K562 (cell line): ENCODE measurements at regions not wholly inside any gene's neighbourhood (a gene's known extent, or its start where the extent isn't known, plus 50 kb on each side); places are given as distances from the start of the nearest gene placed in this dataset.

ENCODE experiments used
- ATAC-seq: fragments of 200-7000 bp; cut with Tn5 transposase; 3 replicates; pipeline ENCODE4 v1.9.1; 2020; ENCODE audit warnings: moderate library complexity
- BruUV-seq: library from RNA; stranded (reverse); fragments of 400-500 nt; replicated peaks from 2 replicates; lab custom pipeline; 2021; lab: Mats Ljungman, UMichigan
- CTCF ChIA-PET: fragments of 300-600 bp; formaldehyde crosslinking; extraction: SDS; loops from one replicate; lab custom pipeline; 2021; ENCODE audit warnings: low intra/inter-chr PET ratio; lab: Yijun Ruan, JAX
- POLR2A ChIA-PET: fragments of 300-600, 350-650 bp; sonication (Branson Sonifier 250); formaldehyde crosslinking; extraction: SDS; loops from one replicate; lab custom pipeline; 2021; ENCODE audit warnings: antibody characterized with exemption, inconsistent platforms; lab: Yijun Ruan, JAX
- DNase-seq, 4 experiments: peaks; one replicate each; pipeline versions ENCODE4 v3.0.0 to v3.0.0-alpha.2; 2011 to 2018; ENCODE audit warnings: low spot score in 3 of 4, mixed read lengths in 3 of 4; ENCODE audit errors: extremely low read depth in 1 of 4
- FAIRE-seq: peaks from 2 replicates; lab custom pipeline; 2011; peaks lifted over from hg19 to GRCh38; lab: Jason Lieb, UNC
- H2AFZ ChIP-seq: 2 replicates; pipeline ENCODE4 v1.6.0; 2011; ENCODE audit warnings: low read depth, low read length, control low read depth, inconsistent platforms
- H3K27ac ChIP-seq: fragments of 200-600 bp; 3 replicates; pipeline ENCODE4 v1.8.0; 2011; ENCODE audit warnings: low read depth, mild to moderate bottlenecking, control low read depth, inconsistent platforms, low read length, moderate library complexity, mixed read lengths; ENCODE audit errors: extremely low read depth
- H3K27me3 ChIP-seq, 2 experiments: fragments of 300-600 bp in 1 of 2; 2 replicates in 1 of 2; 3 replicates in 1 of 2; pipeline versions ENCODE4 v1.6.0 to v1.8.0; 2011; ENCODE audit warnings: inconsistent platforms in 2 of 2, low read length in 2 of 2, mild to moderate bottlenecking in 1 of 2, mixed read lengths in 1 of 2, moderate library complexity in 1 of 2; ENCODE audit not compliant: control insufficient read depth in 2 of 2, insufficient read depth in 2 of 2
- H3K36me3 ChIP-seq: fragments of 300-600 bp; 3 replicates; pipeline ENCODE4 v1.8.0; 2011; ENCODE audit warnings: mild to moderate bottlenecking, low read length, inconsistent platforms; ENCODE audit not compliant: control insufficient read depth, insufficient read depth
- H3K4me1 ChIP-seq, 2 experiments: fragments of 200-600 bp in 1 of 2; replicated peaks in 1 of 2; 2 replicates in 1 of 2; 3 replicates in 1 of 2; pipeline versions ENCODE4 v1.5.1 to v1.8.0; 2011; ENCODE audit warnings: inconsistent platforms in 2 of 2, low read length in 2 of 2, mild to moderate bottlenecking in 1 of 2, mixed read lengths in 1 of 2, moderate library complexity in 1 of 2; ENCODE audit not compliant: control insufficient read depth in 2 of 2, insufficient read depth in 2 of 2
- H3K4me2 ChIP-seq: 2 replicates; pipeline ENCODE4 v1.6.1; 2011; ENCODE audit warnings: low read length, control low read depth, inconsistent platforms, mixed read lengths; ENCODE audit not compliant: insufficient read depth
- H3K4me3 ChIP-seq: fragments of 200-600 bp; sonication (generic), shearing (Covaris generic); 2 replicates; pipeline ENCODE4 v1.5.1; 2016; ENCODE audit warnings: control low read depth, inconsistent platforms
- H3K79me2 ChIP-seq: fragments of 200-600 bp; 3 replicates; pipeline ENCODE4 v1.8.0; 2011; ENCODE audit warnings: low read length, inconsistent platforms; ENCODE audit not compliant: control insufficient read depth, insufficient read depth
- H3K9ac ChIP-seq, 2 experiments: 2 replicates each; pipeline versions ENCODE4 v1.6.0 to v1.6.1; 2011; ENCODE audit warnings: low read depth in 2 of 2, low read length in 2 of 2, control low read depth in 1 of 2, inconsistent platforms in 1 of 2, mild to moderate bottlenecking in 1 of 2, mixed read lengths in 1 of 2; ENCODE audit not compliant: insufficient read depth in 1 of 2
- H3K9me1 ChIP-seq: one replicate; pipeline ENCODE4 v1.6.0; 2011; ENCODE audit warnings: inconsistent platforms, mild to moderate bottlenecking, low read length, moderate library complexity; ENCODE audit not compliant: control insufficient read depth, insufficient read depth
- H3K9me3 ChIP-seq: replicated peaks from 2 replicates; pipeline ENCODE4 v1.5.1; 2011; ENCODE audit warnings: low read depth, low read length, inconsistent platforms; ENCODE audit not compliant: control insufficient read depth, insufficient read depth
- H4K20me1 ChIP-seq: replicated peaks from 2 replicates; pipeline ENCODE4 v1.6.1; 2011; ENCODE audit warnings: low read length, inconsistent platforms, mixed read lengths; ENCODE audit not compliant: control insufficient read depth, insufficient read depth
- FOXP4 ChIP-seq: sonication (generic); formaldehyde crosslinking; IDR thresholded peaks from 2 replicates; pipeline ENCODE4 v1.8.0; 2022; ENCODE audit warnings: mild to moderate bottlenecking, missing genetic modification reagents, borderline replicate concordance
- HNRNPUL1 ChIP-seq: fragments of 200-400 bp; formaldehyde crosslinking; IDR thresholded peaks from 2 replicates; pipeline ENCODE4 v1.6.1; 2017; ENCODE audit warnings: low read length
- KAT2B ChIP-seq: IDR thresholded peaks from one replicate; pipeline ENCODE4 v1.6.1; 2012; ENCODE audit warnings: low read depth, mild to moderate bottlenecking, control low read depth, inconsistent platforms, low read length, moderate library complexity
- KLF13 ChIP-seq: fragments of 450-650 bp; IDR thresholded peaks from 2 replicates; pipeline ENCODE4 v1.6.1; 2016; ENCODE audit warnings: missing genetic modification characterization, low read depth, mild to moderate bottlenecking, missing compliant biosample characterization, moderate library complexity, borderline replicate concordance
- MIER1 ChIP-seq: fragments of 450-650 bp; IDR thresholded peaks from 2 replicates; pipeline ENCODE4 v1.6.1; 2016; ENCODE audit warnings: antibody characterized with exemption, mild to moderate bottlenecking, low read depth
- NFIC ChIP-seq: fragments of 450-650 bp; IDR thresholded peaks from 2 replicates; pipeline ENCODE4 v1.6.1; 2017; ENCODE audit warnings: mild to moderate bottlenecking, inconsistent platforms
- PHF8 ChIP-seq: fragments of 200-600 bp; sonication (generic); IDR thresholded peaks from 2 replicates; pipeline ENCODE4 v1.6.1; 2012; ENCODE audit warnings: mixed run types, mild to moderate bottlenecking, inconsistent platforms, low read length, moderate library complexity, borderline replicate concordance
- SRSF7 ChIP-seq: fragments of 200-400 bp; formaldehyde crosslinking; optimal IDR thresholded peaks from 2 replicates; pipeline ENCODE3; 2017; ENCODE audit warnings: mild to moderate bottlenecking, low read depth, low read length
- TBL1XR1 ChIP-seq, 2 experiments: IDR thresholded peaks; 2 replicates each; pipeline ENCODE4 v1.6.1; 2012; ENCODE audit warnings: improper control_type of control experiment in 2 of 2, low read length in 2 of 2, mild to moderate bottlenecking in 1 of 2
- TRIM24 ChIP-seq, 2 experiments: fragments of 450-650 bp; IDR thresholded peaks; 2 replicates each; pipeline ENCODE4 v1.6.1; 2016
- ZBTB5 ChIP-seq: fragments of 450-650 bp; IDR thresholded peaks from 2 replicates; pipeline ENCODE4 v1.6.1; 2017; ENCODE audit warnings: antibody characterized with exemption
- ZNF12 ChIP-seq: sonication (generic); formaldehyde crosslinking; IDR thresholded peaks from 2 replicates; pipeline ENCODE4 v1.4.0; 2020; ENCODE audit warnings: mild to moderate bottlenecking, missing genetic modification reagents
- ZNF133 ChIP-seq: fragments of 250-450 bp; sonication (Bioruptor Pico); IDR thresholded peaks from 2 replicates; pipeline ENCODE4 v1.4.0; 2020; ENCODE audit warnings: mild to moderate bottlenecking
- ZNF280A ChIP-seq: fragments of 450-650 bp; IDR thresholded peaks from 2 replicates; pipeline ENCODE4 v1.6.1; 2018; ENCODE audit warnings: mild to moderate bottlenecking, low read depth; ENCODE audit not compliant: partially characterized antibody
- ZNF282 ChIP-seq: sonication (generic); formaldehyde crosslinking; IDR thresholded peaks from 2 replicates; pipeline ENCODE4 v1.8.1; 2023; ENCODE audit warnings: missing genetic modification reagents
- WGBS: fragments of 100-300 bp; shearing (Covaris generic); methylation state at CpG from one replicate; pipeline ENCODE4 v1.1.6; 2016; ENCODE audit warnings: low coverage, mixed read lengths; ENCODE audit not compliant: insufficient coverage; ENCODE audit errors: missing lambda C conversion rate; 5-methylcytosine and 5-hydroxymethylcytosine counted together
- in situ Hi-C: fragments of 300-500 bp; cut with MboI; formaldehyde crosslinking; loops from 4 replicates; pipeline ENCODE4 v1.15.0; 2018; ENCODE audit warnings: inconsistent platforms, mixed read lengths
- intact Hi-C: fragments of 100-400 bp; cut with micrococcal nuclease; formaldehyde crosslinking; loops from 2 replicates; pipeline ENCODE4 v1.14.2; 2022
- TF ChIP-seq, protein P1 (sequence below): sonication (generic); formaldehyde crosslinking; IDR thresholded peaks from 2 replicates; pipeline ENCODE4 v1.8.0; 2022; ENCODE audit warnings: mild to moderate bottlenecking, missing genetic modification reagents

GRCh38 chr1:80962564-80962963 lies 838.2 kb upstream of the ADGRL2 start (continued):
- TF ChIP-seq ZBTB5, result no peak

- H3K9me3 ChIP-seq, result no peaks in the 10 kb centered on the region
- H2AFZ ChIP-seq, result no peak overlapping the region
- in situ Hi-C loops, result loop anchor here (25.0 kb wide), 1 partner anchor 601 kb away; no protein-coding TSS in a partner anchor
- H3K4me2 ChIP-seq, result no peak overlapping the region
- H3K9ac ChIP-seq, result no peak overlapping the region
- H3K79me2 ChIP-seq, result no peaks in the 10 kb centered on the region
- intact Hi-C loops, result no loop called here
- H4K20me1 ChIP-seq, result no peaks in the 10 kb centered on the region
- no peaks in the 10 kb centered on the region for H3K4me1 ChIP-seq
- ATAC-seq, result no peak
- 0% methylated on average over 5 of the region's 5 CpGs for WGBS
- no peaks in the 10 kb centered on the region for H3K9me1 ChIP-seq
- no peaks in the 10 kb centered on the region for H3K27me3 ChIP-seq
- no peak for DNase-seq
- POLR2A ChIA-PET, result no interaction called here
- no TSS peak for BruUV-seq
- CTCF ChIA-PET, result no interaction called here
- no peaks in the 10 kb centered on the region for H3K36me3 ChIP-seq
- no peak overlapping the region for H3K4me3 ChIP-seq
- no peak overlapping the region for H3K27ac ChIP-seq
- no peak for FAIRE-seq
- no peak for TF ChIP-seq PHF8
- TF ChIP-seq MIER1, result no peak
- TF ChIP-seq ZNF12 (CRISPR knock-in tag), result no peak
- TF ChIP-seq TRIM24 (IDR thresholded peaks at IDR 0.05), result no peak
- TF ChIP-seq, protein P1, sequence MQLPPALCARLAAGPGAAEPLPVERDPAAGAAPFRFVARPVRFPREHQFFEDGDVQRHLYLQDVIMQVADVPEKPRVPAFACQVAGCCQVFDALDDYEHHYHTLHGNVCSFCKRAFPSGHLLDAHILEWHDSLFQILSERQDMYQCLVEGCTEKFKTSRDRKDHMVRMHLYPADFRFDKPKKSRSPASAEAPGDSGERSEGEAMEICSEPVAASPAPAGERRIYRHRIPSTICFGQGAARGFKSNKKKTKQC (CRISPR knock-in tag), result no peak
- no peak for TF ChIP-seq ZNF133 (CRISPR knock-in tag)
- no peak for TF ChIP-seq HNRNPUL1
- no peak for TF ChIP-seq NFIC
- TF ChIP-seq KLF13 (tag), result no peak
- TF ChIP-seq FOXP4 (CRISPR knock-in tag), result no peak
- TF ChIP-seq SRSF7, result no peak
- no peak for TF ChIP-seq ZNF280A
- TF ChIP-seq TBL1XR1 (IDR thresholded peaks at IDR 0.05; ENCODE audit: low read length in 2 of 2), result no peak
- no peak for TF ChIP-seq ZNF282 (CRISPR knock-in tag)
- TF ChIP-seq KAT2B, result no peak
Observed at GRCh38 chr1:80961464-80962190, 839.1 kb upstream of the ADGRL2 start.
